HT1080 (cell line): ENCODE measurements at regions not wholly inside any gene's neighbourhood (a gene's known extent, or its start where the extent isn't known, plus 50 kb on each side); places are given as distances from the start of the nearest gene placed in this dataset.

Source experiments
- DNase-seq: peaks from one replicate; pipeline ENCODE4 v3.0.0-alpha.2; 2015; ENCODE audit warnings: low read depth

DNA sequence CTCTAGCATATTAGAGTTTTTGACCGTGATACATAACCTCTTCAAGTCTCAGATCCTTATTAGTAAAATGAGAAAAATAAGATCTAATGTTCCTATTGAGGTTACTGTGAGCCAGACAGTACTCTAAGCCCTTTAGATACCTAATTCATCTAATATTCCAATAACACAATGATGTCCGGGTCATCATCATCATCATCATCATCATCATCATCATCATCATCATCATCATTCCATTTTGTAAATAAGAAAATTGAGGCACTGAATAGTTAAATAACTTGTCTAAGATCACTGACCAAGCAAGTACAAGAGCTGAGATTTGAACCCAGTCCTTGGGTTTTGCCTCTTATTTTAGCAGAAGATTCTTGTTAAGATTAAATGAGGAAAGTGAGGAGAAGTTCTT is 643.0 kb downstream of the HDGFL1 start:
- DNase-seq: no peak

GRCh38 chr6:23213193-23213592 is 643.8 kb downstream of the HDGFL1 start:
- no peak for DNase-seq

- DNase-seq: no peak
Measured at GRCh38 chr6:23213651-23214050, 644.3 kb downstream of the HDGFL1 start.

GRCh38 chr6:23218751-23219150 is 649.4 kb downstream of the HDGFL1 start:
- DNase-seq: no peak

- DNase-seq: no peak
Measured at GRCh38 chr6:23222724-23223123, 653.4 kb downstream of the HDGFL1 start.

DNA sequence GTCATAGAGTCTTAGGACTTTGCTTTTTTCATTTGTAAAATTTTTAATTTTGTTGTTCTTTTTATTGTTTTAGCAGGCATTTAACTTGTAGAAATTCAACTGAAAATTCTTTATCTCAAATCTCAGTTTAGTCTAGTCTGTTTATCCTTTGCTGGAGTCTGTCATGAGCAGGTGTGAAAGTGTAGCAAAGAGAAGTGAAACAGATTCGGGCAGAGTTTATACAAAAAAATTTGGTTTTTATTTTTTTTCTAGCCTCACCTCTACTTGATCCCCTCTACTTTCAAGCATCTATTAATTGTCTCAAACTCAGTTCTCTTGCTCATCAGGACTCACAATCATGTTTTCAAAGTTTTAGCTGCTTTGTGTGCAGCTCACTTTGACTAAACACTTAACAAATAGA is 655.2 kb downstream of the HDGFL1 start:
- DNase-seq: no peak

GRCh38 chr6:23228439-23229024 is 659.2 kb downstream of the HDGFL1 start:
- peak; percentile 56 for DNase-seq

DNA sequence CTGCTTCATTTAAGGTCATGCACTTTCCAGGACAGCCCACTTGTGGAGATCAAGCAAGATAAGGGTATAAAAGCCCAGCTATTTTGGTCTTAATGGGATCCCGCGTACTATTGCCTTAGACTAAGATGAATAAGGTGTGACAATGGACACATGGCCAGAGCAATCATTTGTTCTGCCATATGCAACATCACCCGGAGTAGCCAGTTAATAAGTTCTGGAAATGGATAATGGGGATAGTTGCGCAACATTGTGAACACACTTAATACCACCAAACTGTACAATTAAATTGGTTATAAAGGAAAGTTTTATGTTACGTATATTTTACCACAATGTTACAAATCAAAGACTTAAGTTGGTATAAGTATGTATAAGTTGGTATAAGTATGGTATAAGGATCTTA is 674.5 kb downstream of the HDGFL1 start:
- DNase-seq: no peak

DNA sequence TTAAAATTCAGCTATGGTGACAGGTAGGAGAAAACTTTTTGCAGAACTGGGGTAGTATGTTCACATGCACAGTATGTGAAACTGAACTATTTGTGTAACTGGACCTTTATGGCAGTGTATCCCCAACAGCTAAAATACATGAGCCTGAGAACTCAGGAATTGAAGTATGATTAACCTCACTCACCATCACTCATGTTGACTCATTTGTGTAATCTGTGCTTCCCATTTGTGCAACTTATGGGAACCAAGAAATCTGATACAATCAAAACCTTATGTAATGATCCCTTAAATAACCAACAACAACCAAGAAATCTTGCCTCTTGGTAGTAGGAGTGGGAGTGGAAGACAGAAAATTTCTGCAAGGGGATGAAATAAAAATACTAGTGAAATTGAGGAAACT is 674.9 kb downstream of the HDGFL1 start:
- DNase-seq: peak; percentile 60

- DNase-seq: no peak
Measured at GRCh38 chr6:23245572-23245971, 676.2 kb downstream of the HDGFL1 start.

DNA sequence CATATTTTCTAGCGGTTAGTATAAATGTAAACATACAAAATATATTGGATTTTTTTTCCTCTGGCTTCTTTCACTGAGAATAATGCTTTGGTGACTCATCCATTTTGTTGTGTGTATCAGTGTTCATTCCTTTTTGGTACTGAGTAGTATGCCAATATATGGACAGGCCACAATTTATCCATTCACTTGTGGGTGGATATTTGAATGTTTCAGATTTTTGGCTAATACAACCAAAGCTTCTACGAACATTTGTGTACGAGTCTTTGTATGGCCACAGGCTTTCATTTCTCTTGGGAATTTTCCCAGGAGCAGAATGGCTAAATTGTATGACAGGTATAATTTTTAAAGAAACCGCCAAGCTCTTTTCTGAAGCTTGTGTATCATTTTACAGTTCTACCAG is 677.5 kb downstream of the HDGFL1 start:
- DNase-seq: no peak

- no peak for DNase-seq
Measured at GRCh38 chr6:23250556-23250955, 681.2 kb downstream of the HDGFL1 start.

- no peak for DNase-seq
Measured at GRCh38 chr6:23262864-23263263, 693.5 kb downstream of the HDGFL1 start.

- no peak for DNase-seq
Measured at GRCh38 chr6:23265270-23265669, 695.9 kb downstream of the HDGFL1 start.

DNA sequence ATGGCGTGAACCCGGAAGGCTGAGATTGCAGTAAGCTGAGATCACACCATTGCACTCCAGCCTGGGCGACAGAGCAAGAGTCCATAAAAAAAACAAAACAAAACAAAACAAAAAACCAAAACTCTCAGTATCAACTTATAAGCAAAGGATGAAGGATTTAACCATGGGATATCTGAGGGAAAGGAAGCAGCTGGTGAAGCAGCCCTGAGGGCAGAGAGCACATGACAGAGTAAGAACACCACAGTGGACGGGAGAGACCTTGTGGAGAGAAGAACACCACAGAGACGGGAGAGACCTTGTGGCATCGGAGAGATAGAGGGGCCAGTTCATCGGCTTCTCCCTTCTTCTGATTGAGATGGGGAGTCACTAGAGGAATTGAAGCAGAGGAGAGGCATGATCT is 697.2 kb downstream of the HDGFL1 start:
- DNase-seq: no peak

DNA sequence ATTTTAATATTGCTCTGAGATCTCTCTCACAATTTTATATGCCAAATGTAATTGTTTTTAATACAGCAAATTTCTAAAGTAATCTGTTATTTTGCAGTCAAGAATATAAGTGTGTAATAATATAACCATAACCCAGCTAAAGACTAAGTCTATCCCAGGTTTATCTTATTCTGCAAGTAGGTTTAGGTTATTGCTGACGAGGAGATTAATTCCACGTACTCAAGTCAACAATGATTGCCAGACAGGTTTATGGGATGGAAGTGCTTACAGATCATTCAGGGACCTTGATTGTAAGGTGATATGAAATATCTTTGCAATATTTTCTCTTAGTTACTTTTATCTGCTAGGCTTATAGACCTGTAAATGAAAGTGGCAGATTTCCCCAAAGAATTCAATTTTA is 698.3 kb downstream of the HDGFL1 start:
- DNase-seq: no peak

DNA sequence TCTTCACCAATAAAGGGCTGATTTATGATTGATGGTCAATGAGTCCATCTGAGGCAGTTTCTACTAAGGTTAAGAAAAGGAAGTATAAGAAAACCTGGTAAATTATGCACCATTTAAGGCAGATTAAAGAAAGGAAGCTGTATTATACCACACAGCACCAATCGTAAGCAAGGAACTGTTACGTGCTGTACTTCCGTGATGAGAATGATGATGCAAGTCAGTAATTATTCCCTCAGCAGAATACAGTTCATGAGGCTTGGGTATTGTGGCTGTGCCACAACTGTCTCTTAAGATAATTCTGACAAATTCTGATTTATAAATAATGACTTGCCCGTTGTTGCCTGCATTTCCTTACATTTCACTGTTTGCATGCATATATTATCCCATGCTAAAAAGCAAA is 699.0 kb downstream of the HDGFL1 start:
- no peak for DNase-seq

GRCh38 chr6:23269436-23269835 is 700.1 kb downstream of the HDGFL1 start:
- DNase-seq: no peak

GRCh38 chr6:23272536-23272935 is 703.2 kb downstream of the HDGFL1 start:
- no peak for DNase-seq

GRCh38 chr6:23277521-23278179 is 708.3 kb downstream of the HDGFL1 start:
- DNase-seq: no peak

DNA sequence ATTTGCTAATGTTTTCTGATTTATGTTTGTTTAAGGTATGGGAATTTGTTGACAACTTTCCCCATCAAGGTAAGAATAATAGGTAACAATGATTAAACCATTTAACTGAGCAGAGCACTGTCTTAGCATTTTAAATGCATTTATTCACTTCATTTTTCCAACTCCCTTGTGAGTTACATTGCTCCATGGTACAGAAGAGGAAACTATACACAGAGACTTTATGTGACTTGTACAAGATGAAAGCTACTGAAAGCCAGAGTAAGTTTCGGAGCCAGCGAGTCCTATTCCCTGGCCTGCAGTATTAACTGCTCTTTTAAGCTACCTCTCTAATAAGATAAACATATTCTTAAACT is 708.8 kb downstream of the HDGFL1 start:
- no peak for DNase-seq

GRCh38 chr6:23280437-23280836 is 711.1 kb downstream of the HDGFL1 start:
- no peak for DNase-seq

DNA sequence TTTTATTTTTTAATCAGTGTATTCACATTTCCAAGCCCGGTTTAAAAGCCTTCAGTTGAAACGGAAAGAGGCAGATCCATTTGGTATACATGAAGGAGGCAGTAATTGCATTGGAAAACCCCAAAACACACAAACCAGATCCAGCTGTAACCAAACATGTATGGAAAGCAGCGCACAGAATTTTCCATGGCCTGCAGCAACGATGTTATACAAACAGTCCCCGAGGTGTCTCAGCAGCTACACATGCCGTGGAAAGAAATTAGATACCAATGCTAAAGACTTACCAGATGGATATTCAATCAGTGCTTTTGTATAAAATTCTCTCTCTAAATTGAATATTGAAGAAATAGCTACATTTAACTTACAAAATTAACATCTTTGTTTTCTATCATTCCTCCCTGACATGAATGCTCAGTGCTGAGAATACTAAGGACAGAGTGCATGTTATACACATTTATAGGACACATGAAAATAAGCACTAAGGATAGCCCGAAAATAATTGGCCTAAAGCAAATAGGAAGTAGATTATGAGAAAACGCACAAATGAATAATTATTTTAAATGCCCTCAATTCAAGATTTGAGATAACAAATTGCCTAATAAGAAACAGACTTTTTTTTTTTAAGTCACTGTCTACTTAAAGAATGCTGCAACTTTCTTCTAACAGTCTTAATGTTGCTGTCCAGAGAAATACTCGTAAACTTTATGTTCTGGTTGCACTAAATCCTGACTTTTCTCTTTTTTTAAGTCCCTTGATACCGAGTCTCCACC is 713.1 kb downstream of the HDGFL1 start:
- DNase-seq: no peak
